Calu3 (cell line): ENCODE measurements at regions not wholly inside any gene's neighbourhood (a gene's known extent, or its start where the extent isn't known, plus 50 kb on each side); places are given as distances from the start of the nearest gene placed in this dataset.

Experiments
- BruUV-seq: library from RNA; stranded (reverse); fragments of 400-500 nt; replicated peaks from 2 replicates; lab custom pipeline; 2021; lab: Mats Ljungman, UMichigan
- CTCF ChIA-PET: fragments of 300-600 bp; sonication (Branson Sonifier 250); formaldehyde crosslinking; loops from one replicate; lab custom pipeline; 2022; ENCODE audit warnings: antibody characterized with exemption; lab: Charles Lee
- DNase-seq: peaks from one replicate; pipeline ENCODE4 v3.0.0; 2022
- H3K27ac Mint-ChIP-seq: one replicate; pipeline ENCODE4 v1.8.0; 2022; ENCODE audit warnings: mixed read lengths; ENCODE audit not compliant: unreplicated experiment
- H3K27me3 Mint-ChIP-seq: one replicate; pipeline ENCODE4 v1.8.0; 2022; ENCODE audit warnings: mixed read lengths; ENCODE audit not compliant: unreplicated experiment
- H3K36me3 Mint-ChIP-seq: one replicate; pipeline ENCODE4 v1.8.0; 2022; ENCODE audit warnings: mild to moderate bottlenecking, moderate library complexity, mixed read lengths; ENCODE audit not compliant: insufficient read depth, unreplicated experiment
- H3K4me1 Mint-ChIP-seq: one replicate; pipeline ENCODE4 v1.8.0; 2022; ENCODE audit warnings: mild to moderate bottlenecking, low read depth, mixed read lengths; ENCODE audit not compliant: unreplicated experiment
- H3K4me3 Mint-ChIP-seq: one replicate; pipeline ENCODE4 v1.8.0; 2022; ENCODE audit warnings: mild to moderate bottlenecking, low read depth, moderate library complexity, mixed read lengths; ENCODE audit not compliant: unreplicated experiment
- H3K9me3 Mint-ChIP-seq: one replicate; pipeline ENCODE4 v1.8.0; 2022; ENCODE audit warnings: low read depth, mixed read lengths; ENCODE audit not compliant: unreplicated experiment
- intact Hi-C: fragments of 100-400 bp; cut with micrococcal nuclease; formaldehyde crosslinking; loops from one replicate; pipeline ENCODE4 v1.10.0; 2022; ENCODE audit not compliant: unreplicated experiment
- TF ChIP-seq, protein P1 (sequence below): fragments of 200-600 bp; IDR thresholded peaks from one replicate; pipeline ENCODE4 v1.8.0; 2022; ENCODE audit warnings: antibody characterized with exemption; ENCODE audit not compliant: unreplicated experiment

DNA sequence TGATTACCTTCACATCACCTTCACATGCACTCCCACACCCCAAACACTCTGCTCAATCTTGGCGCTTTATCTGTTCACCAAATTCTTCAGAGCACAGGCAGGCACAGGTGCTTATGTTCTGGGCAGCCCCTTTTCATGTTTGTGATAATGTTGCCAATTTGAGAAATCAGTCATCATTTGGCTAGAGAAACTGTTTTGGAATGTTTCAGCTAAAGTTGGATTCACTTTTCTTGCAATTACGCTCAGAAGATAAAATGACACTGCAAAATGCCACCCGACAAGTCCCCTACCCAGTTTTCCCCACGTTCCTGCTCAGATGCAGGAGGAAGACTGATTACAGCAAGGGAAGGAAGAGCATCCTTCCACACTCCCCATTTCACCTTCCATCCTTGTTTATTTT is 192.9 kb upstream of the LRRN1 start:
- CTCF ChIA-PET, result interaction anchor here (0.7 kb wide), 1 partner anchor 829 kb away, joined by 3 read pairs; no protein-coding TSS in a partner anchor
- H3K4me1 Mint-ChIP-seq, result peaks cover 8% of the 10 kb centered on the region
- intact Hi-C loops, result no loop called here
- H3K36me3 Mint-ChIP-seq, result no peaks in the 10 kb centered on the region
- TF ChIP-seq, protein P1, sequence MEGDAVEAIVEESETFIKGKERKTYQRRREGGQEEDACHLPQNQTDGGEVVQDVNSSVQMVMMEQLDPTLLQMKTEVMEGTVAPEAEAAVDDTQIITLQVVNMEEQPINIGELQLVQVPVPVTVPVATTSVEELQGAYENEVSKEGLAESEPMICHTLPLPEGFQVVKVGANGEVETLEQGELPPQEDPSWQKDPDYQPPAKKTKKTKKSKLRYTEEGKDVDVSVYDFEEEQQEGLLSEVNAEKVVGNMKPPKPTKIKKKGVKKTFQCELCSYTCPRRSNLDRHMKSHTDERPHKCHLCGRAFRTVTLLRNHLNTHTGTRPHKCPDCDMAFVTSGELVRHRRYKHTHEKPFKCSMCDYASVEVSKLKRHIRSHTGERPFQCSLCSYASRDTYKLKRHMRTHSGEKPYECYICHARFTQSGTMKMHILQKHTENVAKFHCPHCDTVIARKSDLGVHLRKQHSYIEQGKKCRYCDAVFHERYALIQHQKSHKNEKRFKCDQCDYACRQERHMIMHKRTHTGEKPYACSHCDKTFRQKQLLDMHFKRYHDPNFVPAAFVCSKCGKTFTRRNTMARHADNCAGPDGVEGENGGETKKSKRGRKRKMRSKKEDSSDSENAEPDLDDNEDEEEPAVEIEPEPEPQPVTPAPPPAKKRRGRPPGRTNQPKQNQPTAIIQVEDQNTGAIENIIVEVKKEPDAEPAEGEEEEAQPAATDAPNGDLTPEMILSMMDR, result no peak
- no TSS peak for BruUV-seq
- no peak for DNase-seq
- H3K27me3 Mint-ChIP-seq, result no peaks in the 10 kb centered on the region
- peaks cover 5% of the 10 kb centered on the region for H3K9me3 Mint-ChIP-seq
- no peak overlapping the region for H3K27ac Mint-ChIP-seq
- no peak overlapping the region for H3K4me3 Mint-ChIP-seq

GRCh38 chr3:3605226-3605625 is 194.0 kb upstream of the LRRN1 start:
- Mint-ChIP-seq H3K36me3 (no peaks in the 10 kb centered on the region), H3K9me3 (peaks cover 5% of the 10 kb centered on the region), H3K4me3 (no peak overlapping the region), H3K27me3 (no peaks in the 10 kb centered on the region), H3K27ac (no peak overlapping the region), H3K4me1 (peaks cover 8% of the 10 kb centered on the region)
- no peak for DNase-seq
- intact Hi-C loops, result no loop called here
- BruUV-seq, result no TSS peak
- TF ChIP-seq, protein P1, result no peak
- CTCF ChIA-PET, result interaction anchor here (1.6 kb wide), 1 partner anchor 393 kb away, joined by 12 read pairs; no protein-coding TSS in a partner anchor

DNA sequence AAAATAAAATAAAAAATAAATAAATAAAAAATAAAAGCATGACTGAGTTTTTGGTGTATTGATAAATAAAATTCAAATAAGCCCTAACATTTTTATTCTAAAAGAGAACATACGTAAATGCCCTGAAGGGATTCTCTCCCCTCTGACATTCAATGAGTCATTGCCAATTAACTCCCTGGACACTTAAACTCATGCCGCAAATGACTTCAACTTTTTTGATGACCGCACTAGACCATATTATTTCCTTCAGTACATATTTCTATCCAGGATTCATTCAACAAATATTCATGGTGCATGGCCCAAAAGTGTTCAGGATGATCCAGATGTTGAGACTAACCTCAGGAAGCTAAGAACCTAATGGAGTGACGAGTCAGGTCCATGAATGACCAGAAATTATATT is 195.9 kb upstream of the LRRN1 start:
- DNase-seq, result no peak
- BruUV-seq, result no TSS peak
- H3K9me3 Mint-ChIP-seq, result peaks cover 5% of the 10 kb centered on the region
- intact Hi-C loops, result loop anchor here (5.0 kb wide), 2 partner anchors 406 to 669 kb away; no protein-coding TSS in a partner anchor
- CTCF ChIA-PET, result no interaction called here
- no peak overlapping the region for H3K27ac Mint-ChIP-seq
- H3K36me3 Mint-ChIP-seq, result no peaks in the 10 kb centered on the region
- H3K4me1 Mint-ChIP-seq, result peaks cover 8% of the 10 kb centered on the region
- TF ChIP-seq, protein P1, result no peak
- no peaks in the 10 kb centered on the region for H3K27me3 Mint-ChIP-seq
- no peak overlapping the region for H3K4me3 Mint-ChIP-seq

DNA sequence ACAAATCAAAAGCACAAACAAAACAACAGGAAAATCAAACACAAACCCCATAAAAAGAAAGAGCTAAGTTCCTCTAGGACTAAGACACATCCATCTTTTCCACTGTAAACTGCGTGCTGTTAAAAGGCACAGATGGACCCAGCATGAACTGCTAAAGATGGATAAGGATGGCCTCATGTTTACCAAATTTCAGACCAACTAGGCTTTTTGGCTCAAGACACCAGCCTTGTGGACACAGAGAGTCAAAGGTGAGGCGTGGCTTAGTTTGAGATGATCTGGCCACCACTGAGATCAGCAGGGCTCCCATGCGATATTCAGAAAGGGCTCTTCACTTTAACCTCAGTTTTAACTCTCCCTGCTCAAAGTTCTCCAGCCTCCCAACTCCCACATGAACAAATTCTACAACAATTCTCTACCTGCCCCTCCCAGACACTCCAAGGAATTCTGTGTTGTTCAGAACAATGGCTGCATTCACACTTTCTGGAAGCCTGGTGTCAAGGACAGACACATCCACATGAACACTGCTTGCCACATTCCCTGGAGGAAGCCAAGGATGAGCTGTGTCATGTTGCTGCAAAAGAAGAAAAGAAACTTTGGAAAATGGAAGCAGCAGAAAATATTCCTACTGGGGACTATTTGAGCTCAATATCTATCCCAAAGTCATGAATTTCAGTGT is 198.4 kb upstream of the LRRN1 start:
- intact Hi-C loops, result loop anchor here (5.0 kb wide), 2 partner anchors 404 to 671 kb away; no protein-coding TSS in a partner anchor
- Mint-ChIP-seq H3K9me3 (peaks cover 3% of the 10 kb centered on the region), H3K27ac (no peak overlapping the region), H3K4me3 (no peak overlapping the region), H3K4me1 (peaks cover 8% of the 10 kb centered on the region), H3K27me3 (no peaks in the 10 kb centered on the region), H3K36me3 (no peaks in the 10 kb centered on the region)
- CTCF ChIA-PET, result no interaction called here
- TF ChIP-seq, protein P1, result no peak
- no peak for DNase-seq
- BruUV-seq, result no TSS peak
